ENCODE measurements at regions not wholly inside any gene's neighbourhood (a gene's known extent, or its start where the extent isn't known, plus 50 kb on each side); places are given as distances from the start of the nearest gene placed in this dataset.

DNA sequence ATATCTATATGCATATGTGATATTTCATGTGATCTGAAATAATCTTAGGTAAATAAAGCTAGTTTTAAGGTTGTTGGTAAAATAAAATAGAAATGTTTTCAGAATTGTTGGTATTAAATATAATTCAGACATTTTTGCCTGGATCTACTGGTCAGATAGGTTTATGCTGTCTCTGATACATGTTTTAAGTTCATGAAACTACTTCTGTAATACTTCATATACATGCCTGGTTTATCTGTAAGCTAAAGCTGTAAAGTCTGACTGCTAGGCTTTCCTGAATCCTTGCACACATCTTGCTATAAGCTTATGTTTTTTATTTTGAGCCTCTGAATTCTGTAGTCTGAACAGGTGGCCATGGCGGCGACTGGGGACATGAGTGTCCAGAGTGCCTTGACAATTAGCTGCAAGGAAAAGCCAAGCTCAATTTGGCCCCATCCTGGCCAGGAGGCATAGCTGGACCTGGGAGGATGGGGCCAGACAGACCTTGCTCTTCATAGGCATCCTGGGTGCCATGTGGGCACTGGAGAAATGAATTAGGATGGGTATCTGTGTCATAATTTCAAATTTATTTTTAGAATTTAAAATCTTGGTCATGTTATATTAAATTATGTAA is 241.0 kb upstream of the UBASH3B start:
- no peaks in the 10 kb centered on the region for H3K27me3 ChIP-seq (ENCODE audit: control insufficient read depth in 4 of 4, insufficient read depth in 4 of 4, low read length in 3 of 4)
- no peak for DNase-seq (ENCODE audit: low spot score)
- no peaks in the 10 kb centered on the region for H3K9me3 ChIP-seq (ENCODE audit: control insufficient read depth in 4 of 4, low read length in 3 of 4)
- 97% methylated on average over 2 of the region's 2 CpGs for WGBS
- no peak overlapping the region for H3K27ac ChIP-seq (ENCODE audit: low read depth in 1 of 2, low read length in 2 of 2)
- no peaks in the 10 kb centered on the region for H3K36me3 ChIP-seq (ENCODE audit: control insufficient read depth in 4 of 4, insufficient read depth in 3 of 4, low read depth in 1 of 4, low read length in 3 of 4)
- TF ChIP-seq HNF4A (conservative IDR thresholded peaks at IDR 0.05): no peak
- H3K4me1 ChIP-seq (ENCODE audit: control insufficient read depth in 4 of 4, insufficient read depth in 4 of 4, low read length in 3 of 4): peaks cover 0 to 7% (median 3%) of the 10 kb centered on the region in 4 donors
- no peak overlapping the region for H3K9ac ChIP-seq (ENCODE audit: low read depth in 1 of 2, low read length in 2 of 2)
- H3K4me3 ChIP-seq (ENCODE audit: low read depth in 1 of 3, low read length in 3 of 3): no peak overlapping the region

DNA sequence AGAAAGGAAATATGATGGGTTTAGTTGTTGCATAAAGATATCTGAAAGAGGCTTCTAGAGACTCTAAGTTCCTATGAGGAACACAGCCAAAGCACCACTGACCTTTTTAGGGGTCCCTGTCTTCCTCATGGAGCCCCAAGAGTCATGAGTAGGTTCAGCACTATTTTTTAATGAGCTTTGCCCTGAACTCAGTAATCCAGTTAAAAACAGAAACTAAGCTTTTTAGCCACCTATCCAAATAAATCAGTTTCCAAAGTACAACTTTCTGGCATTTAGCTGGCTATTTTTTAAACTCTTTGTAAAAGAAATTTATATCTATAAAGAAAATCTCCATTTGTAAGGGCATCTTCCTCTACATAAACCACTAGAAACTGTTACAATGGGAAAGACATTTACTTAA is 241.8 kb upstream of the UBASH3B start:
- H3K9ac ChIP-seq (ENCODE audit: low read depth in 1 of 2, low read length in 2 of 2): no peak overlapping the region
- H3K4me3 ChIP-seq (ENCODE audit: low read depth in 1 of 3, low read length in 3 of 3): no peak overlapping the region
- DNase-seq (ENCODE audit: low spot score): no peak
- H3K27me3 ChIP-seq (ENCODE audit: control insufficient read depth in 4 of 4, insufficient read depth in 4 of 4, low read length in 3 of 4): no peaks in the 10 kb centered on the region
- H3K4me1 ChIP-seq (ENCODE audit: control insufficient read depth in 4 of 4, insufficient read depth in 4 of 4, low read length in 3 of 4): peaks cover 0 to 4% (median 2%) of the 10 kb centered on the region in 4 donors
- H3K27ac ChIP-seq (ENCODE audit: low read depth in 1 of 2, low read length in 2 of 2): no peak overlapping the region
- H3K36me3 ChIP-seq (ENCODE audit: control insufficient read depth in 4 of 4, insufficient read depth in 3 of 4, low read depth in 1 of 4, low read length in 3 of 4): no peaks in the 10 kb centered on the region
- TF ChIP-seq HNF4G (IDR thresholded peaks at IDR 0.05): no peak
- TF ChIP-seq HNF4A (conservative IDR thresholded peaks at IDR 0.05): peak; percentile 59 to 61
- H3K9me3 ChIP-seq (ENCODE audit: control insufficient read depth in 4 of 4, low read length in 3 of 4): no peaks in the 10 kb centered on the region

DNA sequence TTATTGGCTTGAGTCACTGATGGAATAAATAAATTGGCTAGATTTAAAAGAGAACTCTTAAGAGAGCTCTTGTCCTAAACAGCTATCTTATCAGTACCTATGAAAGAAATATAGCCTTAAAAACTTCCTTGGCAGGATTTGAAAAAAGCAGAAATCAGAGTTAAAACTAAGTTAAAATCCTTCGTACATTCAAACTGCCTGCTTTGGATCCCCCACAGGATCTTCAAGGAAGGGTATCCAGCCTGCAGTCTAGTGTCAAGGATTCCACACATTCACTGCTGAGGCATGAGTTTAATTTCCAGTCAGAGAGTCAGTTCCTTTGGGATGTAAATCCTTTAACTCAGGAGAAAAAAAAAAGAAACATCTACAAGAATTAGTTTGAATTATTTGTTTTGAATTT is 242.9 kb upstream of the UBASH3B start:
- Histone ChIP-seq H3K4me3 (ENCODE audit: low read depth in 1 of 3, low read length in 3 of 3) (no peak overlapping the region), H3K36me3 (ENCODE audit: control insufficient read depth in 4 of 4, insufficient read depth in 3 of 4, low read depth in 1 of 4, low read length in 3 of 4) (no peaks in the 10 kb centered on the region), H3K9me3 (ENCODE audit: control insufficient read depth in 4 of 4, low read length in 3 of 4) (no peaks in the 10 kb centered on the region), H3K27me3 (ENCODE audit: control insufficient read depth in 4 of 4, insufficient read depth in 4 of 4, low read length in 3 of 4) (no peaks in the 10 kb centered on the region), H3K9ac (ENCODE audit: low read depth in 1 of 2, low read length in 2 of 2) (no peak overlapping the region), H3K4me1 (ENCODE audit: control insufficient read depth in 4 of 4, insufficient read depth in 4 of 4, low read length in 3 of 4) (peaks cover 0 to 4% (median 2%) of the 10 kb centered on the region in 4 donors), H3K27ac (ENCODE audit: low read depth in 1 of 2, low read length in 2 of 2) (no peak overlapping the region)
- 89% methylated on average over 1 of the region's 1 CpG for WGBS
- TF ChIP-seq, protein P1, sequence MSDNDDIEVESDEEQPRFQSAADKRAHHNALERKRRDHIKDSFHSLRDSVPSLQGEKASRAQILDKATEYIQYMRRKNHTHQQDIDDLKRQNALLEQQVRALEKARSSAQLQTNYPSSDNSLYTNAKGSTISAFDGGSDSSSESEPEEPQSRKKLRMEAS (IDR thresholded peaks at IDR 0.05): no peak
- TF ChIP-seq, protein P2, sequence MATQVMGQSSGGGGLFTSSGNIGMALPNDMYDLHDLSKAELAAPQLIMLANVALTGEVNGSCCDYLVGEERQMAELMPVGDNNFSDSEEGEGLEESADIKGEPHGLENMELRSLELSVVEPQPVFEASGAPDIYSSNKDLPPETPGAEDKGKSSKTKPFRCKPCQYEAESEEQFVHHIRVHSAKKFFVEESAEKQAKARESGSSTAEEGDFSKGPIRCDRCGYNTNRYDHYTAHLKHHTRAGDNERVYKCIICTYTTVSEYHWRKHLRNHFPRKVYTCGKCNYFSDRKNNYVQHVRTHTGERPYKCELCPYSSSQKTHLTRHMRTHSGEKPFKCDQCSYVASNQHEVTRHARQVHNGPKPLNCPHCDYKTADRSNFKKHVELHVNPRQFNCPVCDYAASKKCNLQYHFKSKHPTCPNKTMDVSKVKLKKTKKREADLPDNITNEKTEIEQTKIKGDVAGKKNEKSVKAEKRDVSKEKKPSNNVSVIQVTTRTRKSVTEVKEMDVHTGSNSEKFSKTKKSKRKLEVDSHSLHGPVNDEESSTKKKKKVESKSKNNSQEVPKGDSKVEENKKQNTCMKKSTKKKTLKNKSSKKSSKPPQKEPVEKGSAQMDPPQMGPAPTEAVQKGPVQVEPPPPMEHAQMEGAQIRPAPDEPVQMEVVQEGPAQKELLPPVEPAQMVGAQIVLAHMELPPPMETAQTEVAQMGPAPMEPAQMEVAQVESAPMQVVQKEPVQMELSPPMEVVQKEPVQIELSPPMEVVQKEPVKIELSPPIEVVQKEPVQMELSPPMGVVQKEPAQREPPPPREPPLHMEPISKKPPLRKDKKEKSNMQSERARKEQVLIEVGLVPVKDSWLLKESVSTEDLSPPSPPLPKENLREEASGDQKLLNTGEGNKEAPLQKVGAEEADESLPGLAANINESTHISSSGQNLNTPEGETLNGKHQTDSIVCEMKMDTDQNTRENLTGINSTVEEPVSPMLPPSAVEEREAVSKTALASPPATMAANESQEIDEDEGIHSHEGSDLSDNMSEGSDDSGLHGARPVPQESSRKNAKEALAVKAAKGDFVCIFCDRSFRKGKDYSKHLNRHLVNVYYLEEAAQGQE (IDR thresholded peaks at IDR 0.05): no peak
- TF ChIP-seq RXRA (IDR thresholded peaks at IDR 0.05) (no peak), EGR1 (IDR thresholded peaks at IDR 0.05; ENCODE audit: low read depth in 2 of 2) (no peak), GABPA (IDR thresholded peaks at IDR 0.05 in 1 of 2, conservative IDR thresholded peaks at IDR 0.05 in 1 of 2) (no peak), TAF1 (conservative IDR thresholded peaks at IDR 0.05) (no peak), YY1 (IDR thresholded peaks at IDR 0.05) (no peak), FOXA2 (IDR thresholded peaks at IDR 0.05) (no peak), HNF4G (IDR thresholded peaks at IDR 0.05) (no peak), HNF4A (conservative IDR thresholded peaks at IDR 0.05) (no peak), NR2F2 (IDR thresholded peaks at IDR 0.05) (no peak), SP1 (IDR thresholded peaks at IDR 0.05) (no peak)
- TF ChIP-seq, protein P3, sequence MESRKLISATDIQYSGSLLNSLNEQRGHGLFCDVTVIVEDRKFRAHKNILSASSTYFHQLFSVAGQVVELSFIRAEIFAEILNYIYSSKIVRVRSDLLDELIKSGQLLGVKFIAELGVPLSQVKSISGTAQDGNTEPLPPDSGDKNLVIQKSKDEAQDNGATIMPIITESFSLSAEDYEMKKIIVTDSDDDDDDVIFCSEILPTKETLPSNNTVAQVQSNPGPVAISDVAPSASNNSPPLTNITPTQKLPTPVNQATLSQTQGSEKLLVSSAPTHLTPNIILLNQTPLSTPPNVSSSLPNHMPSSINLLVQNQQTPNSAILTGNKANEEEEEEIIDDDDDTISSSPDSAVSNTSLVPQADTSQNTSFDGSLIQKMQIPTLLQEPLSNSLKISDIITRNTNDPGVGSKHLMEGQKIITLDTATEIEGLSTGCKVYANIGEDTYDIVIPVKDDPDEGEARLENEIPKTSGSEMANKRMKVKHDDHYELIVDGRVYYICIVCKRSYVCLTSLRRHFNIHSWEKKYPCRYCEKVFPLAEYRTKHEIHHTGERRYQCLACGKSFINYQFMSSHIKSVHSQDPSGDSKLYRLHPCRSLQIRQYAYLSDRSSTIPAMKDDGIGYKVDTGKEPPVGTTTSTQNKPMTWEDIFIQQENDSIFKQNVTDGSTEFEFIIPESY (IDR thresholded peaks at IDR 0.05): no peak
- TF ChIP-seq, protein P4, sequence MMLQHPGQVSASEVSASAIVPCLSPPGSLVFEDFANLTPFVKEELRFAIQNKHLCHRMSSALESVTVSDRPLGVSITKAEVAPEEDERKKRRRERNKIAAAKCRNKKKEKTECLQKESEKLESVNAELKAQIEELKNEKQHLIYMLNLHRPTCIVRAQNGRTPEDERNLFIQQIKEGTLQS (IDR thresholded peaks at IDR 0.05): no peak
- TF ChIP-seq, protein P5, sequence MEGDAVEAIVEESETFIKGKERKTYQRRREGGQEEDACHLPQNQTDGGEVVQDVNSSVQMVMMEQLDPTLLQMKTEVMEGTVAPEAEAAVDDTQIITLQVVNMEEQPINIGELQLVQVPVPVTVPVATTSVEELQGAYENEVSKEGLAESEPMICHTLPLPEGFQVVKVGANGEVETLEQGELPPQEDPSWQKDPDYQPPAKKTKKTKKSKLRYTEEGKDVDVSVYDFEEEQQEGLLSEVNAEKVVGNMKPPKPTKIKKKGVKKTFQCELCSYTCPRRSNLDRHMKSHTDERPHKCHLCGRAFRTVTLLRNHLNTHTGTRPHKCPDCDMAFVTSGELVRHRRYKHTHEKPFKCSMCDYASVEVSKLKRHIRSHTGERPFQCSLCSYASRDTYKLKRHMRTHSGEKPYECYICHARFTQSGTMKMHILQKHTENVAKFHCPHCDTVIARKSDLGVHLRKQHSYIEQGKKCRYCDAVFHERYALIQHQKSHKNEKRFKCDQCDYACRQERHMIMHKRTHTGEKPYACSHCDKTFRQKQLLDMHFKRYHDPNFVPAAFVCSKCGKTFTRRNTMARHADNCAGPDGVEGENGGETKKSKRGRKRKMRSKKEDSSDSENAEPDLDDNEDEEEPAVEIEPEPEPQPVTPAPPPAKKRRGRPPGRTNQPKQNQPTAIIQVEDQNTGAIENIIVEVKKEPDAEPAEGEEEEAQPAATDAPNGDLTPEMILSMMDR (IDR thresholded peaks at IDR 0.05; ENCODE audit: low read depth, low read length, missing input control): no peak
- DNase-seq (ENCODE audit: low spot score): no peak
